ENCODE measurements at regions not wholly inside any gene's neighbourhood (a gene's known extent, or its start where the extent isn't known, plus 50 kb on each side); places are given as distances from the start of the nearest gene placed in this dataset.
"Not testable (repeated sequence)": the region's sequence is repeated elsewhere in the genome, so short reads cannot be mapped to it uniquely, and the experiment has no call there.

DNA sequence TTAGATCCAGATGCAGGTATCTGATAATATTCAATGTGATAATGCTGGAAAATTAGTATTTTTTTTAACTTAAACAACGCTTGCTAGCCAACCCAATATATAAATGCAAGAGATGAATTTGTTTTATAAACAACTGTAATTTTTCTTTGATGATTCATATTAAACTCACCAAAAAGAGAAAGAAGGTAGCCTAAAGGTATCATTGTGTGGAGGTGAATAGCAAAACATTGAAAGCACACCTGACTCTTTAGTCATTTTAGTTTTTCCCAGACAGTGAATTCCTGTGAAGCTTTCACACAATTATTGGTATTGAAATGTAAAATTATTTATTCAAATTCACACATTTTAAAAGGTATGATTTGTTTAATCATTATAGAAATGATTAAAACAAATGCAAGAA, 424.0 kb downstream of the NR4A2 start:
- Mint-ChIP-seq H3K27ac (no peak overlapping the region), H3K9me3 (peaks cover 11% of the 10 kb centered on the region), H3K4me3 (no peak overlapping the region), H3K27me3 (ENCODE audit: insufficient read depth) (no peaks in the 10 kb centered on the region), H3K4me1 (ENCODE audit: low read depth) (no peaks in the 10 kb centered on the region), H3K36me3 (ENCODE audit: low read depth) (peaks cover 3% of the 10 kb centered on the region; the same call in 1 of the 2 replicates)
- DNase-seq: no peak
- TF ChIP-seq, protein P1, sequence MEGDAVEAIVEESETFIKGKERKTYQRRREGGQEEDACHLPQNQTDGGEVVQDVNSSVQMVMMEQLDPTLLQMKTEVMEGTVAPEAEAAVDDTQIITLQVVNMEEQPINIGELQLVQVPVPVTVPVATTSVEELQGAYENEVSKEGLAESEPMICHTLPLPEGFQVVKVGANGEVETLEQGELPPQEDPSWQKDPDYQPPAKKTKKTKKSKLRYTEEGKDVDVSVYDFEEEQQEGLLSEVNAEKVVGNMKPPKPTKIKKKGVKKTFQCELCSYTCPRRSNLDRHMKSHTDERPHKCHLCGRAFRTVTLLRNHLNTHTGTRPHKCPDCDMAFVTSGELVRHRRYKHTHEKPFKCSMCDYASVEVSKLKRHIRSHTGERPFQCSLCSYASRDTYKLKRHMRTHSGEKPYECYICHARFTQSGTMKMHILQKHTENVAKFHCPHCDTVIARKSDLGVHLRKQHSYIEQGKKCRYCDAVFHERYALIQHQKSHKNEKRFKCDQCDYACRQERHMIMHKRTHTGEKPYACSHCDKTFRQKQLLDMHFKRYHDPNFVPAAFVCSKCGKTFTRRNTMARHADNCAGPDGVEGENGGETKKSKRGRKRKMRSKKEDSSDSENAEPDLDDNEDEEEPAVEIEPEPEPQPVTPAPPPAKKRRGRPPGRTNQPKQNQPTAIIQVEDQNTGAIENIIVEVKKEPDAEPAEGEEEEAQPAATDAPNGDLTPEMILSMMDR (IDR thresholded peaks at IDR 0.05): no peak

DNA sequence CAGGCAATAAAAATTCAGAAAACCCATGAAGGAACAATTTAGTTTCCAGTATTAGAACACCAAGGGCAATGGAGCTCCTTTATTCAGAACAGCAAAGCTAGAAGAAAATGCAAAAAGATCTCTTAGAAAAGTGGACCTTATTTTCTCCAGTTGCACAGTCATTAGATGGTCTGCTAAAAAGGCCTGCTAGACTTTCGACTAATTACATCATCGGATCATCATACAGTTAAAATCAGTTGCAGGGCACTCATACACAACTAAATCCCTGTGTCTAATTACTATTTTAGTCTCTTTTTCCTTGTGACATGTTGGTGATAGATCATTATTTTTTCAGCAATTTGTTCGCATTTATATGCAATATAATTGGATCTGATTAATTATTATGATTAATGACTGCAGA, 425.3 kb downstream of the NR4A2 start:
- DNase-seq: no peak
- TF ChIP-seq, protein P1 (IDR thresholded peaks at IDR 0.05): no peak
- Mint-ChIP-seq H3K4me1 (ENCODE audit: low read depth) (no peaks in the 10 kb centered on the region), H3K36me3 (ENCODE audit: low read depth) (peaks cover 3% of the 10 kb centered on the region; the same call in 1 of the 2 replicates), H3K27me3 (ENCODE audit: insufficient read depth) (no peaks in the 10 kb centered on the region), H3K27ac (no peak overlapping the region), H3K9me3 (peaks cover 8% of the 10 kb centered on the region; the same call in 1 of the 2 replicates), H3K4me3 (no peak overlapping the region)

DNA sequence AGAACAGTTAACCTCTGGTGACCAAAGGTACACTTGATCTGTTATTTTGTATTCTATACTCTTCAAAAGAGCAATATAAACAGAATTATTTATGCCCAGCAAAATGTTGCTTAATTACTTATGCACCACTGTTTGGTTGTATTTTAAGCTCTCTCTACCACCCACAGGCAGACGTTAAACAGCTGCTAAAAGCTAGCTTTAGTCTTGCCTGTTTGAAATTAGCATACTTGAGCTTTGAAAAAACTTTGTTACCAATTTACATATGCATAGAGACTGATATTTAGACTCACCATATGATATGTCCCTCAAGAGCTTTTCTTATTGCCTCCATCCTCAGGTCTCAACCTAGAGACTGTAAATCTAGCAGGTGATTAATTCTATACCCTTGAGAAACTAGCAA, 426.9 kb downstream of the NR4A2 start:
- DNase-seq: no peak
- Mint-ChIP-seq H3K4me3 (no peak overlapping the region), H3K36me3 (ENCODE audit: low read depth) (peaks cover 3% of the 10 kb centered on the region; the same call in 1 of the 2 replicates), H3K9me3 (peaks cover 16% of the 10 kb centered on the region), H3K27ac (no peak overlapping the region), H3K4me1 (ENCODE audit: low read depth) (no peaks in the 10 kb centered on the region), H3K27me3 (ENCODE audit: insufficient read depth) (no peaks in the 10 kb centered on the region)
- TF ChIP-seq, protein P1 (IDR thresholded peaks at IDR 0.05): no peak

DNA sequence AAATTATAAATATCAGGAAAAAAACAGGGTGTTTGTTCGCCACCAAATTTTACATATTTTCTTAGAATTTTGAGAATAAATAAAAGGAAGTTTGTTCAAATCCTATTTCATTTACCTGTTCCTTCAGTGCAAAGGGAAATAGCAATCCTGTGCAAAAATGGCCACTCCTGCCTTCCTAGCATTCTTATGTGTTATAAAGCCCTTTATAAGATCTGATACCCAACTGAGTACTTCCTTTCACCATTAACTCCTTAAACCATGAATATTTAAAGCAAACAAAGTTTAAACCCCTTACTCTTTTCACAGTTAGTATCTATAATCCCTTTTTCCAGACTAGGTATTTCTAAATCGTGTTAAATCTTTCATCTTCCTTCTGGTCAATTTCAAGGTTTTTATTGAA, 427.8 kb downstream of the NR4A2 start:
- TF ChIP-seq, protein P1 (IDR thresholded peaks at IDR 0.05): no peak
- H3K36me3 Mint-ChIP-seq (ENCODE audit: low read depth): peaks cover 3% of the 10 kb centered on the region; the same call in 1 of the 2 replicates
- peaks cover 18% of the 10 kb centered on the region for H3K9me3 Mint-ChIP-seq
- no peaks in the 10 kb centered on the region for H3K27me3 Mint-ChIP-seq (ENCODE audit: insufficient read depth)
- H3K4me1 Mint-ChIP-seq (ENCODE audit: low read depth): no peaks in the 10 kb centered on the region
- H3K4me3 Mint-ChIP-seq: no peak overlapping the region
- no peak for DNase-seq
- H3K27ac Mint-ChIP-seq: no peak overlapping the region

DNA sequence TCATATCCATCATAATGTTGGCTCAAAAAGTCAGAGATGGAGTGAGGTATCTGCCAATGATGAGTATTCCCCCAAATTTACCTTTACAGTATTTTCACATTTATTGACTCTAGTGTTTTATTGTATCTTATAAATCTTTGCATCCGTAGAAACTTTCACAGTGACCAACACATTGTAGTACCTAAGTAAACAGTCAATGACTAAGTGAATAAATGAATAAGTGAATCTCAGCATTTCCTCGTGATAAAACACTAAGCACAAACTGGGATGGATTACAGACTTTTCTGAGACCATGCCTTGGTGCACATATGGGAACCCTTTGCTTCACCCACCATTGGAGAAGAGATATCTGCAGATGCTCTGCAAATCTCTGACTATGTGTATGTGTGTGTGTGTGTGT, 429.9 kb downstream of the NR4A2 start:
- Mint-ChIP-seq H3K9me3 (peaks cover 16% of the 10 kb centered on the region), H3K4me3 (no peak overlapping the region), H3K27me3 (ENCODE audit: insufficient read depth) (no peaks in the 10 kb centered on the region), H3K4me1 (ENCODE audit: low read depth) (no peaks in the 10 kb centered on the region), H3K36me3 (ENCODE audit: low read depth) (no peaks in the 10 kb centered on the region), H3K27ac (no peak overlapping the region)
- DNase-seq: no peak
- TF ChIP-seq, protein P1 (IDR thresholded peaks at IDR 0.05): no peak

DNA sequence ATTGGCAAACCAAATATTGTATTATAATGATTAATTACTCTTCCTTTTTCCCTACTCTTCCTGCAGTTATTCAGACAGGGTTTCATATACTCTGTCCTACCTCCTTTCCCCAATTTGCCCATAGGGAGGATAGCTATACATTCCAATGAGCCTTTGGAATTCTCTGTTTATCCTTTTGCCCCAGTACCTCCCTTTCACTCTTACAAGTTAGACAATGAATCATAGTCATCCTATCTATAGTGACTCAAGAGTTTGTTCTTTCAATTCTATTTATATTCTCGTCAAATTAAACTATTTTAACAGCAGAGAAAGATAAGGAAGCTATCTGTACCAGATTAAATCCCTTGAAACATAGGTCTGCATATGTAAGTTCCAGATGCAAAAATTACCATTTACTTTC, 437.5 kb downstream of the NR4A2 start:
- no peak overlapping the region for H3K27ac Mint-ChIP-seq

DNA sequence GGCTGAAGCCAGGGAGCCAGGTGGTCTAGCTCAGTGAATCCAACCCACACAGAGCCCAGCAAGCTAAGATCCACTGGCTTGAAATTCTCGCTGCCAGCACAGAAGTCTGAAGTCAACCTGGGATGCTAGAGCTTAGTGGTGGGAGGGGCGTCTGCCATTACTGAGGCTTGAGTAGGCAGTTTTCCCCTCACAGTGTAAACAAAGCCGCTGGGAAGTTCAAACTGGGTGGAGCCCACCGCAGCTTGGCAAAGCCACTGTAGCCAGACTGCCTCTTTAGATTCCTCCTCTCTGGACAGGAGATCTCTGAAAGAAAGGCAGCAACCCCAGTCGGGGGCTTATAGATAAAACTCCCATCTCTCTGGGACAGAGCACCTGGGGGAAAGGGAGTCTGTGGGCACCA, 452.1 kb downstream of the NR4A2 start:
- not testable (repeated sequence) for H3K4me1 Mint-ChIP-seq (ENCODE audit: low read depth); DNase-seq; H3K36me3 Mint-ChIP-seq (ENCODE audit: low read depth); H3K27me3 Mint-ChIP-seq (ENCODE audit: insufficient read depth); H3K27ac Mint-ChIP-seq; H3K4me3 Mint-ChIP-seq
- peaks cover 75% of the 10 kb centered on the region for H3K9me3 Mint-ChIP-seq

More for the DNA sequence above, 437.5 kb downstream of the NR4A2 start:
- Mint-ChIP-seq H3K9me3 (peaks cover 46% of the 10 kb centered on the region), H3K4me3 (no peak overlapping the region), H3K36me3 (ENCODE audit: low read depth) (peaks cover 5% of the 10 kb centered on the region; the same call in 1 of the 2 replicates), H3K4me1 (ENCODE audit: low read depth) (no peaks in the 10 kb centered on the region), H3K27me3 (ENCODE audit: insufficient read depth) (no peaks in the 10 kb centered on the region)
- no peak for DNase-seq
- TF ChIP-seq, protein P1 (IDR thresholded peaks at IDR 0.05): no peak

DNA sequence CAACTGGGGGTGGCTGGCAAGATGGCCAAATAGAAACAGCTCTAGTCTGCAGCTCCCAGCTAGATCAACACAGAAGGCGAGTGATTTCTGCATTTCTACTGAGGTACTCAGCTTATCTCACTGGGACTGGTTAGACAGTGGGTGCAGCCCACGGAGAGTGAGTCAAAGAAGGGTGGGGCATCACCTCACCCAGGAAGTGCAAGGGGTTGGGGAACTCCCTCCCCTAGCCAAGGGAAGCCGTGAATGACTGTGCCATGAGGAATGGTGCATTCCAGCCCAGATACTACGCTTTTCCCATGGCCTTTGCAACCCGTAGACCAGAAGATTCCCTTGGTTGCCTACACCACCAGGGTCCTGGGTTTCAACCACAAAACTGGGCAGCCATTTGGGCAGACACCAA, 452.6 kb downstream of the NR4A2 start:
- H3K4me3 Mint-ChIP-seq; H3K36me3 Mint-ChIP-seq (ENCODE audit: low read depth); DNase-seq; H3K27me3 Mint-ChIP-seq (ENCODE audit: insufficient read depth); H3K4me1 Mint-ChIP-seq (ENCODE audit: low read depth); H3K27ac Mint-ChIP-seq: not testable (repeated sequence)
- peaks cover 70% of the 10 kb centered on the region for H3K9me3 Mint-ChIP-seq
